ENCODE measurements at regions not wholly inside any gene's neighbourhood (a gene's known extent, or its start where the extent isn't known, plus 50 kb on each side); places are given as distances from the start of the nearest gene placed in this dataset.
"Not testable (repeated sequence)": the region's sequence is repeated elsewhere in the genome, so short reads cannot be mapped to it uniquely, and the experiment has no call there.

- POLR2A ChIA-PET, CTCF ChIA-PET: not testable (repeated sequence)
These were observed 391.7 kb downstream of the PTPRC start for GRCh38 chr1:199030541-199030940.

GRCh38 chr1:199031170-199031569 is 392.3 kb downstream of the PTPRC start:
- CTCF ChIA-PET, POLR2A ChIA-PET: not testable (repeated sequence)

- CTCF ChIA-PET, POLR2A ChIA-PET: not testable (repeated sequence)
These were observed 393.6 kb downstream of the PTPRC start for GRCh38 chr1:199032479-199032878.

- CTCF ChIA-PET = no interaction called here
- POLR2A ChIA-PET = no interaction called here
These were observed 394.8 kb downstream of the PTPRC start for GRCh38 chr1:199033661-199034060.

- ChIA-PET POLR2A (no interaction called here), CTCF (no interaction called here)
These were observed 399.3 kb downstream of the PTPRC start for GRCh38 chr1:199038156-199038555.

- ChIA-PET POLR2A (no interaction called here), CTCF (no interaction called here)
These were observed 401.5 kb downstream of the PTPRC start for GRCh38 chr1:199040076-199040905.

GRCh38 chr1:199041173-199041914 is 402.5 kb downstream of the PTPRC start:
- POLR2A ChIA-PET = interaction anchor here (0.6 kb wide), 2 partner anchors 40 to 194 kb away, joined by 3 read pairs; no protein-coding TSS in a partner anchor
- CTCF ChIA-PET = no interaction called here

GRCh38 chr1:199042193-199042592 is 403.4 kb downstream of the PTPRC start:
- POLR2A ChIA-PET = interaction anchor here (0.6 kb wide), 1 partner anchor 39 kb away, joined by 3 read pairs; no protein-coding TSS in a partner anchor
- CTCF ChIA-PET = no interaction called here

- POLR2A ChIA-PET = no interaction called here
- CTCF ChIA-PET = no interaction called here
These were observed 405.4 kb downstream of the PTPRC start for GRCh38 chr1:199044191-199044590.

- ChIA-PET POLR2A (no interaction called here), CTCF (no interaction called here)
These were observed 407.8 kb downstream of the PTPRC start for GRCh38 chr1:199046618-199047017.

GRCh38 chr1:199054694-199055093 is 415.9 kb downstream of the PTPRC start:
- ChIA-PET POLR2A (no interaction called here), CTCF (no interaction called here)

- ChIA-PET CTCF (no interaction called here), POLR2A (no interaction called here)
These were observed 418.5 kb downstream of the PTPRC start for GRCh38 chr1:199057322-199057721.

- ChIA-PET POLR2A (no interaction called here), CTCF (no interaction called here)
These were observed 419.4 kb downstream of the PTPRC start for GRCh38 chr1:199058281-199058680.

GRCh38 chr1:199064971-199065370 is 426.1 kb downstream of the PTPRC start:
- POLR2A ChIA-PET = no interaction called here
- CTCF ChIA-PET = no interaction called here

- ChIA-PET POLR2A (no interaction called here), CTCF (no interaction called here)
These were observed 428.6 kb downstream of the PTPRC start for GRCh38 chr1:199067483-199067882.

- ChIA-PET CTCF (no interaction called here), POLR2A (no interaction called here)
These were observed 432.2 kb downstream of the PTPRC start for GRCh38 chr1:199071080-199071479.

GRCh38 chr1:199073166-199073565 is 434.3 kb downstream of the PTPRC start:
- CTCF ChIA-PET = no interaction called here
- POLR2A ChIA-PET = no interaction called here

GRCh38 chr1:199075792-199076191 is 437.0 kb downstream of the PTPRC start:
- ChIA-PET POLR2A (no interaction called here), CTCF (no interaction called here)

- POLR2A ChIA-PET = no interaction called here
- CTCF ChIA-PET = no interaction called here
These were observed 441.2 kb downstream of the PTPRC start for GRCh38 chr1:199079994-199080393.

GRCh38 chr1:199081739-199082138 is 442.9 kb downstream of the PTPRC start:
- POLR2A ChIA-PET = interaction anchor here (0.6 kb wide), 1 partner anchor 40 kb away, joined by 3 read pairs; no protein-coding TSS in a partner anchor
- CTCF ChIA-PET = no interaction called here

GRCh38 chr1:199082778-199083389 is 444.0 kb downstream of the PTPRC start:
- POLR2A ChIA-PET = no interaction called here

More at GRCh38 chr1:199082778-199083389, 444.0 kb downstream of the PTPRC start:
- CTCF ChIA-PET = interaction anchor here (0.8 kb wide), 1 partner anchor 382 kb away, joined by 3 read pairs; no protein-coding TSS in a partner anchor

Measured in activated CD8-positive, alpha-beta memory T cell treated with anti-CD3 and anti-CD28 coated beads for 36 hours (primary cell).